B cell (primary cell): ENCODE measurements at regions not wholly inside any gene's neighbourhood (a gene's known extent, or its start where the extent isn't known, plus 50 kb on each side); places are given as distances from the start of the nearest gene placed in this dataset.

ENCODE experiments used
- ATAC-seq: fragments of 200-7000 bp; cut with Tn5 transposase; one replicate; pipeline ENCODE4 v1.10.0; 2021; ENCODE audit warnings: low read depth, mild to moderate bottlenecking, moderate number of reproducible peaks, moderate library complexity
- CTCF ChIA-PET: fragments of 350-600 bp; sonication (Branson Sonifier 250); formaldehyde crosslinking; loops from one replicate; lab custom pipeline; 2021; ENCODE audit warnings: antibody characterized with exemption, inconsistent platforms; lab: Charles Lee
- POLR2A ChIA-PET: fragments of 350-600 bp; sonication (Branson Sonifier 250); formaldehyde crosslinking; loops from one replicate; lab custom pipeline; 2021; ENCODE audit warnings: antibody characterized with exemption; lab: Charles Lee
- DNase-seq: peaks from one replicate; pipeline ENCODE4 v3.0.0; 2013
- H2AFZ ChIP-seq: 2 replicates; pipeline ENCODE4 v1.6.1; 2012; ENCODE audit warnings: mild to moderate bottlenecking, low read depth, low read length; ENCODE audit not compliant: insufficient read depth, poor library complexity, severe bottlenecking
- H3K27ac ChIP-seq, 2 donors: 1 replicate in 1 of 2; 2 replicates in 1 of 2; pipeline ENCODE4 v1.5.1; 2012 to 2013; ENCODE audit warnings: low read length in 2 of 2, mild to moderate bottlenecking in 2 of 2, moderate library complexity in 1 of 2
- H3K27me3 ChIP-seq, 4 experiments: fragments of 200-600 bp in 1 of 4; sonication (generic) in 1 of 4; replicated peaks in 1 of 4; 1 replicate in 2 of 4; 2 replicates in 2 of 4; pipeline versions ENCODE4 v1.6.1 to v1.7.0; 2013 to 2016; ENCODE audit warnings: low read length in 3 of 4, mild to moderate bottlenecking in 2 of 4, mixed read lengths in 1 of 4, moderate library complexity in 1 of 4; ENCODE audit not compliant: insufficient read depth in 4 of 4, control insufficient read depth in 3 of 4; ENCODE audit errors: control extremely low read depth in 1 of 4
- H3K36me3 ChIP-seq, 2 experiments: replicated peaks in 1 of 2; 1 replicate in 1 of 2; 2 replicates in 1 of 2; pipeline versions ENCODE4 v1.6.1 to v1.7.1; 2013; ENCODE audit warnings: low read length in 1 of 2; ENCODE audit not compliant: insufficient read depth in 2 of 2, control insufficient read depth in 1 of 2; ENCODE audit errors: control extremely low read depth in 1 of 2, extremely low read depth in 1 of 2
- H3K4me1 ChIP-seq, 2 donors: fragments of 200-600 bp in 1 of 2; sonication (generic) in 1 of 2; 1 replicate in 1 of 2; 2 replicates in 1 of 2; pipeline versions ENCODE4 v1.5.1 to v1.6.1; 2013 to 2017; ENCODE audit warnings: low read length in 2 of 2; ENCODE audit not compliant: control insufficient read depth in 2 of 2, insufficient read depth in 2 of 2
- H3K4me2 ChIP-seq: replicated peaks from 2 replicates; pipeline ENCODE3; 2012; ENCODE audit warnings: mild to moderate bottlenecking, low read depth, low read length; ENCODE audit not compliant: poor library complexity, severe bottlenecking
- H3K4me3 ChIP-seq, 5 experiments: fragments of 200-600 bp in 1 of 5; sonication (generic) in 1 of 5; 1 replicate in 3 of 5; 2 replicates in 2 of 5; pipeline versions ENCODE4 v1.5.1 to v1.7.0; 2011 to 2016; ENCODE audit warnings: low read length in 4 of 5, mild to moderate bottlenecking in 4 of 5, low read depth in 2 of 5, control low read depth in 1 of 5, moderate library complexity in 1 of 5; ENCODE audit not compliant: insufficient read depth in 1 of 5; ENCODE audit errors: control extremely low read depth in 1 of 5, extremely low read depth in 1 of 5
- H3K79me2 ChIP-seq: fragments of 200-600 bp; sonication (generic); one replicate; pipeline ENCODE4 v1.6.0; 2016; ENCODE audit warnings: low read length; ENCODE audit not compliant: control insufficient read depth, insufficient read depth
- H3K9ac ChIP-seq: fragments of 200-600 bp; sonication (generic); 2 replicates; pipeline ENCODE4 v1.6.1; 2017; ENCODE audit warnings: mild to moderate bottlenecking, low read length, moderate library complexity
- H3K9me3 ChIP-seq, 3 donors: one replicate each; pipeline versions ENCODE4 v1.6.1 to v1.7.1; 2013; ENCODE audit warnings: low read length in 2 of 3; ENCODE audit not compliant: control insufficient read depth in 2 of 3, insufficient read depth in 1 of 3; ENCODE audit errors: control extremely low read depth in 1 of 3
- H4K20me1 ChIP-seq: 2 replicates; pipeline ENCODE4 v1.6.0; 2012; ENCODE audit warnings: mild to moderate bottlenecking, low read length; ENCODE audit not compliant: insufficient read depth, control insufficient read depth, poor library complexity, severe bottlenecking
- H3K27ac Mint-ChIP-seq: one replicate; pipeline ENCODE4 v1.8.0; 2021; ENCODE audit warnings: mixed read lengths
- H3K27me3 Mint-ChIP-seq: one replicate; pipeline ENCODE4 v1.8.0; 2021; ENCODE audit warnings: mixed read lengths
- H3K4me1 Mint-ChIP-seq: one replicate; pipeline ENCODE4 v1.8.0; 2021; ENCODE audit warnings: mixed read lengths
- H3K4me3 Mint-ChIP-seq: one replicate; pipeline ENCODE4 v1.8.0; 2021; ENCODE audit warnings: mixed read lengths
- H3K9me3 Mint-ChIP-seq: one replicate; pipeline ENCODE4 v1.8.0; 2022; ENCODE audit warnings: mixed read lengths; ENCODE audit not compliant: insufficient read depth
- EZH2 ChIP-seq: IDR thresholded peaks from 2 replicates; pipeline ENCODE4 v1.6.1; 2012; ENCODE audit warnings: borderline replicate concordance, low read depth, mild to moderate bottlenecking, moderate library complexity, low read length; ENCODE audit not compliant: insufficient read depth, poor library complexity, severe bottlenecking
- WGBS: methylation state at CpG from one replicate; pipeline ENCODE4 v1.1.5; 2013; ENCODE audit warnings: missing lambda C conversion rate; ENCODE audit not compliant: insufficient coverage; 5-methylcytosine and 5-hydroxymethylcytosine counted together
- intact Hi-C: fragments of 100-400 bp; cut with micrococcal nuclease; formaldehyde crosslinking; loops from one replicate; pipeline ENCODE4 v1.10.0; 2022
- TF ChIP-seq, protein P1 (sequence below): fragments of 200-600 bp; IDR thresholded peaks from one replicate; pipeline ENCODE4 v1.8.0; 2022; ENCODE audit warnings: antibody characterized with exemption, mild to moderate bottlenecking

DNA sequence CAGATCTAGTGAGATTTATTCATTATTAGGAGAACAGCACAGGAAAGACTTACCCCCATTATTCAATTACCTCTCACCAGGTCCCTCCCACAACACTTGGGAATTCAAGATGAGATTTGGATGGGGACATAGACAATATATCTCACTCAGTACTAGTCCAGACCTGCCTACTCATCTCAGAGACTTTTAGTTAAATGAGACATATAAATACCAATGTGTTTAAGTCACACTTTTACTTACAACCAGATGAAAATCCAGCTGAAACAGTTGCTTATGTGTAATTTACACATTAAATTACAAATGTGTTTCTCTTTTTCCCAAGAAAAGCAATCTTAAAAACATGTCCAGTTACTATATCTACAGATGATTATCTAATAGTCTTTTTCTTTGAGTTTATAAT lies 1145.6 kb downstream of the KCNT2 start:
- Histone ChIP-seq H3K36me3 (no peaks in the 10 kb centered on the region), H3K27me3 (no peaks in the 10 kb centered on the region), H4K20me1 (no peaks in the 10 kb centered on the region), H3K27ac (no peak overlapping the region), H2AFZ (no peak overlapping the region), H3K4me1 (no peaks in the 10 kb centered on the region), H3K79me2 (no peaks in the 10 kb centered on the region), H3K4me3 (no peak overlapping the region), H3K4me2 (no peak overlapping the region), H3K9me3 (no peaks in the 10 kb centered on the region), H3K9ac (no peak overlapping the region)
- Mint-ChIP-seq H3K27me3 (no peaks in the 10 kb centered on the region), H3K27ac (no peak overlapping the region), H3K9me3 (peaks cover 2% of the 10 kb centered on the region), H3K4me1 (no peaks in the 10 kb centered on the region), H3K4me3 (no peak overlapping the region)
- intact Hi-C loops = no loop called here
- CTCF ChIA-PET = no interaction called here
- DNase-seq = no peak
- no peak for TF ChIP-seq EZH2
- TF ChIP-seq, protein P1, sequence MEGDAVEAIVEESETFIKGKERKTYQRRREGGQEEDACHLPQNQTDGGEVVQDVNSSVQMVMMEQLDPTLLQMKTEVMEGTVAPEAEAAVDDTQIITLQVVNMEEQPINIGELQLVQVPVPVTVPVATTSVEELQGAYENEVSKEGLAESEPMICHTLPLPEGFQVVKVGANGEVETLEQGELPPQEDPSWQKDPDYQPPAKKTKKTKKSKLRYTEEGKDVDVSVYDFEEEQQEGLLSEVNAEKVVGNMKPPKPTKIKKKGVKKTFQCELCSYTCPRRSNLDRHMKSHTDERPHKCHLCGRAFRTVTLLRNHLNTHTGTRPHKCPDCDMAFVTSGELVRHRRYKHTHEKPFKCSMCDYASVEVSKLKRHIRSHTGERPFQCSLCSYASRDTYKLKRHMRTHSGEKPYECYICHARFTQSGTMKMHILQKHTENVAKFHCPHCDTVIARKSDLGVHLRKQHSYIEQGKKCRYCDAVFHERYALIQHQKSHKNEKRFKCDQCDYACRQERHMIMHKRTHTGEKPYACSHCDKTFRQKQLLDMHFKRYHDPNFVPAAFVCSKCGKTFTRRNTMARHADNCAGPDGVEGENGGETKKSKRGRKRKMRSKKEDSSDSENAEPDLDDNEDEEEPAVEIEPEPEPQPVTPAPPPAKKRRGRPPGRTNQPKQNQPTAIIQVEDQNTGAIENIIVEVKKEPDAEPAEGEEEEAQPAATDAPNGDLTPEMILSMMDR = no peak
- POLR2A ChIA-PET = no interaction called here
- ATAC-seq = no peak

DNA sequence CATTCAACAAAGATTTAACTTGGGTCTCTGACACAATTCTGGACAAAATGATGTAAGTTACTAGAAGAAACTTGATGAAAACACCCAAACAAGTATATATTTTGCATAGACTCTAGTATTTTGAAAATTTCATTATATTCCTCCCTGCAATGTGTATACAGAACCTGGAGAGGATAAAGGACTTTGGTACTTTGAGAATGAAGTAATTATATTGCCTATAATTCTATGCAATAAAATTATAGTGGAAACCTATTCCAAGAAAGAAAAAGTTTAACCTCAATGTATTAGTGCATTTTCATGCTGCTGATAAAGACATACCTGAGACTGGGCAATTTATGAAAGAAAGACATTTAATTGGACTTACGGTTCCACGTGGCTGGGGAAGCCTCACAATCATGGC lies 1146.1 kb downstream of the KCNT2 start:
- Histone ChIP-seq H3K4me2 (no peak overlapping the region), H4K20me1 (no peaks in the 10 kb centered on the region), H3K9ac (no peak overlapping the region), H3K4me3 (no peak overlapping the region), H3K36me3 (no peaks in the 10 kb centered on the region), H3K4me1 (no peaks in the 10 kb centered on the region), H3K9me3 (no peaks in the 10 kb centered on the region), H3K79me2 (no peaks in the 10 kb centered on the region), H3K27me3 (no peaks in the 10 kb centered on the region), H3K27ac (no peak overlapping the region), H2AFZ (no peak overlapping the region)
- no peak for TF ChIP-seq EZH2
- TF ChIP-seq, protein P1 = no peak
- CTCF ChIA-PET = no interaction called here
- no peaks in the 10 kb centered on the region for H3K4me1 Mint-ChIP-seq
- no peak for DNase-seq
- no peak overlapping the region for H3K4me3 Mint-ChIP-seq
- H3K27me3 Mint-ChIP-seq = no peaks in the 10 kb centered on the region
- intact Hi-C loops = no loop called here
- H3K27ac Mint-ChIP-seq = no peak overlapping the region
- peaks cover 2% of the 10 kb centered on the region for H3K9me3 Mint-ChIP-seq
- 95% methylated on average over 2 of the region's 2 CpGs for WGBS
- ATAC-seq = no peak
- POLR2A ChIA-PET = no interaction called here
